ENCODE measurements at regions not wholly inside any gene's neighbourhood (a gene's known extent, or its start where the extent isn't known, plus 50 kb on each side); places are given as distances from the start of the nearest gene placed in this dataset.
A peak's percentile ranks its signal among the peaks of the same experiment; 100 is the strongest.

GRCh38 chr6:137705160-137706082 is 161.6 kb upstream of the TNFAIP3 start:
- TF ChIP-seq POLR2A (IDR thresholded peaks at IDR 0.05) (no peak), CTCF (IDR thresholded peaks at IDR 0.05) (peak; percentile 38 to 87 (median 68))
